HFF-Myc (cell line): ENCODE measurements at regions not wholly inside any gene's neighbourhood (a gene's known extent, or its start where the extent isn't known, plus 50 kb on each side); places are given as distances from the start of the nearest gene placed in this dataset.
A peak's percentile ranks its signal among the peaks of the same experiment; 100 is the strongest.

Experiments
- DNase-seq: peaks from one replicate; pipeline ENCODE4 v3.0.0-alpha.2; 2011; ENCODE audit warnings: low read depth; ENCODE audit errors: extremely low read depth
- H3K4me3 ChIP-seq: replicated peaks from 2 replicates; pipeline ENCODE4 v1.5.1; 2011; ENCODE audit warnings: low read depth, mild to moderate bottlenecking, control low read depth, low read length
- TF ChIP-seq, protein P1 (sequence below): IDR thresholded peaks from 2 replicates; pipeline ENCODE4 v1.5.1; 2012; ENCODE audit warnings: mild to moderate bottlenecking, low read depth, low read length, control low read depth; ENCODE audit errors: missing control alignments

DNA sequence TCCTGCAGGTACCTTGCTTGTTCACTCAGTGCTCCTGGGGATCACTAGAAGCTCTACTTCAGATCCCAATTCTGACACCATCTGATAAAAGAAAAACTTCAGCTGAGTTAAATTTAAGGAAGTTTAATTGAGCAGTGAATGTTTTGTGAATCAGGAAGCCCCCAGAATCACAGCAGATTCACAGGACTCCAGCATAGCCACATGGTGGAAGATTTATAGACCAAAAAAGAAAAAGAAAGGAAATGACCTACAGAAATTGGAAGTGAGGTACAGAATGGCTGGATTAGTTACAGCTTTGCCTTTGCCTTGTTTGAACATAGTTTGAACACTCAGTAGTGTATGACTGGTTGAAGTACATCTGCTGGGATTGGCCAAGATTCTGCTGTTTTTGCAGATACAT, 182.7 kb upstream of the SCN7A start:
- no peak overlapping the region for H3K4me3 ChIP-seq
- TF ChIP-seq, protein P1, sequence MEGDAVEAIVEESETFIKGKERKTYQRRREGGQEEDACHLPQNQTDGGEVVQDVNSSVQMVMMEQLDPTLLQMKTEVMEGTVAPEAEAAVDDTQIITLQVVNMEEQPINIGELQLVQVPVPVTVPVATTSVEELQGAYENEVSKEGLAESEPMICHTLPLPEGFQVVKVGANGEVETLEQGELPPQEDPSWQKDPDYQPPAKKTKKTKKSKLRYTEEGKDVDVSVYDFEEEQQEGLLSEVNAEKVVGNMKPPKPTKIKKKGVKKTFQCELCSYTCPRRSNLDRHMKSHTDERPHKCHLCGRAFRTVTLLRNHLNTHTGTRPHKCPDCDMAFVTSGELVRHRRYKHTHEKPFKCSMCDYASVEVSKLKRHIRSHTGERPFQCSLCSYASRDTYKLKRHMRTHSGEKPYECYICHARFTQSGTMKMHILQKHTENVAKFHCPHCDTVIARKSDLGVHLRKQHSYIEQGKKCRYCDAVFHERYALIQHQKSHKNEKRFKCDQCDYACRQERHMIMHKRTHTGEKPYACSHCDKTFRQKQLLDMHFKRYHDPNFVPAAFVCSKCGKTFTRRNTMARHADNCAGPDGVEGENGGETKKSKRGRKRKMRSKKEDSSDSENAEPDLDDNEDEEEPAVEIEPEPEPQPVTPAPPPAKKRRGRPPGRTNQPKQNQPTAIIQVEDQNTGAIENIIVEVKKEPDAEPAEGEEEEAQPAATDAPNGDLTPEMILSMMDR, result no peak
- no peak for DNase-seq

DNA sequence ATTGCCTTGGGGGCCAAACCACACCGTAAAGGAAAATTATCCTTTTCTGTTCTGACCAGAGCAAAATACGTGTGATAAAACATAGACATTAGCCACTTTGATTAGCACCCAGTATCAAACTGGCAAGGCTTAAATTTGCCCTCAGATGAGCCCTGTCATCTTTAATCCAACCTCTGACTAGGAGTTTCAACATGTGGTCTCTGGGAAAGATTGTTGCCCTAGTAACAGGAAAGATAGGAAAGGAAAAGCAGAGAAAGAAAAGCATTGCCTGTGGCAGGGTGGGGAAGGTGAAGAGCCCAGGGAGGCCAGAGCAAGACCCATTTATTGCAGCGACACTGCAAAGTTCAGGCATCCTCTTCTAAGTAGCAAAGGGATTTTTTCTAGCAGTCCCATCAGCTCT, 181.5 kb upstream of the SCN7A start:
- DNase-seq, result no peak
- no peak overlapping the region for H3K4me3 ChIP-seq
- TF ChIP-seq, protein P1, result no peak

DNA sequence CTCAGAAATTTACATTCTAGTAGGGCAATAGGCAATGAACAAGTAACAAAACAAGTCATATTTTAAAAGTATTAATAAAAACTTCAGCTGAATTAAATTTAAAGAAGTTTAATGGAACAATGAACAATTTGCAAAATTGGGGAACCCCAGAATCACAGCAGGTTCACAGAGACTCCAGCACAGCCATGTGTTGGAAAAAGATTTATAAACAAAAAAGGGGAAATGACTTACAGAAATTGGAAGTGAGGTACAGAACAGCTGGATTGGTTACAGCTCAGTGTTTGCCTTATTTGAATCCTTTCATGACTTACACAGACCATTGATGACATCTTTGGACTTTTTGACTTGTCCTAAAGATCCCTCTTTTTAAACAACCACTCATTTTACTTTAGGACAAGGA, 179.9 kb upstream of the SCN7A start:
- DNase-seq, result no peak
- TF ChIP-seq, protein P1, result no peak
- no peak overlapping the region for H3K4me3 ChIP-seq

DNA sequence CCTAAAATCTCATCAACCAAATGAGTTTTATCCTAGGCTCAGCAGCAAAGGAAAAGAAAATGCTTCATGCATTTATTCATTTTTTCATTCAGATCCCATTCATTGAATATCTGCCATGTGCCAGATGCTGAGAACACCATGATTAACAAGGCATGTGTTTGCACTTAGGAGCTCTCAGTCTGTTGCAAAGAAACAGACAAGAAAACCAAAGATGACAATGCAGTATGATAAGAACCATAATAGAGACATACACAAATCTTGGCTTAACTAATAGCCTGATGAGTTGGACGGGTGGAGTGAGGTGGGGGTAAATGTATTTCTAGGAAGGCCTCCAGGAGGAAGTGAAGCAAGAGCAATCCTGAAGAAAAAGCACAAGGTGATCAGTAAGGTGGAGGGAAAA, 177.8 kb upstream of the SCN7A start:
- no peak overlapping the region for H3K4me3 ChIP-seq
- peak; percentile 14 for DNase-seq
- TF ChIP-seq, protein P1, result no peak

DNA sequence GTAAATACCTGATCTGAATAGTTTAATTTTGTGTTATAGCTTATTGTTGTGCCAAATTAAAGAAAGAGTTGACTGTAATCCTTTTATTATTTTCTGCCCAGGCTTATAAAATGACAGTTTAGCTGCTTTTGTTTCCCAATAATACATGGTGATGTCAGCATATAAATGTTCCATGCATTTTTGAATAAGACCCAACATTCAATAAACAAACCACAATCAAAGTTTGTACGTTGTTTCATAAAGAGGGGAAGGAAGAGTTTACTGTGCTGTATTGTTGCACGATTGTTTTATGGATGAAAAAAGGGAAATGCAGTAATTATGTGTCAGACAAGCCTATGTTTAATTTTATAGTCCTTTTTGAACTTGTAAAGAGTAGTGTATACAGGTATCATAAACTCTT, 177.2 kb upstream of the SCN7A start:
- TF ChIP-seq, protein P1, result no peak
- H3K4me3 ChIP-seq, result no peak overlapping the region
- no peak for DNase-seq

DNA sequence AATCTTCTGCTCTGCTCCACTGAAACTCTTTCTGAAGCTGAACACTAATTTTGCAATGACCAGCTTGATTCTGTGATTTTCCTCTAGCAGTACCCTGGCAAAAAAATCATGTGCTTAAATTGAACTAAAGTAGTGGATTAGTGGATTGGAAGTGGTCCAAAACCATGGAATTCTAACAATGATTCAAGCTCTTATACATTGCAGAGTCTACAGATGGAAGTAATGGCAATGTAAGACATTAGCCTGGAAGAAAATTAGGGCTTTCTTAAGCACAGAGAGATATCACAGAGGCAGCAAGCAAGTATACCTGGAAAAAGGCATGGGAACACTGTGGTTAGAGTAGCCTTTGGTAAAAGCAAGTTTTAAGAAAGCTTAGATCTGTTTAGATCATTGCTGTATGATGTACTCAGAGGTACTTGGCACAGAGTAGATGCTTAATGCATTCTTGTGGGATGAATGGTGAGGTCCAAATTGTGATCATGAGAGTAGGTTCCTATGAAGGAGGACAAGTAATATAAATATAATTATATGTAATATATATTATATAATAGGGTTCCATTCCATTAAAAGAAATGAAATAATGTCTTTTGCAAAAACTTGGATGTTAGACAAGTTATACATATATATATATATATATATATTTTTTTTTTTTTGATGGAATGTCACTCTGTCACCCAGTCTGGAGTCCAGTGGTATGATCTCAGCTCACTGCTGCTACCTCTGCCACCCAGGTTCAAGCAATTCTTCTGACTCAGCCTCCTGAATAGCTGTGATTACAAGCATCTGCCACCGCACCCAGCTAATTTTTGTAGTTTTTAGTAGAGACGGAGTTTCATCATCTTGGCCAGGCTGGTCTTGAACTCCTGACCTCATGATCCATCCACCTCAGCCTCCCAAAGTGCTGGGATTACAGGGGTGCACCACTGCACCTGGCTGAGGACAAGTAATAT, 172.2 kb upstream of the SCN7A start:
- DNase-seq, result peak; percentile 44
- H3K4me3 ChIP-seq, result no peak overlapping the region
- TF ChIP-seq, protein P1, result no peak

DNA sequence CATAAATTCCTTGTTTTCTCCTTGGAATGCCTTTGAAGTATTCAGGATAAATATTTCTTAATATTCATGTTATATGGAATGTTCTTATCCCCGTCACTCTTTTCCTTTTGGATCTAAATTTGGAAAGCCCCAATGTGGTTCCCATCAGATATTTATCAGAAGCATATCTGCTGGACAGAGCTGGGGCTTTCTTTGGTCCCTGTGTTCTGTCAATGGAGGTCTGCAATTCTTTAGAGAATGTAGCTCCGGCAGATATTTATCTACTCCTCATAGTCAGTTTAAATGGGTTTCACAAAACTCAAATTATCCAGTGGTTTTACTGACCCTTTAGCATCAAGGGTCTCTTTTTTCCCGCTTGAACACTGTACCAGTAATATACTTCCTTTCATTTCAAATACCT, 167.8 kb upstream of the SCN7A start:
- no peak for DNase-seq
- TF ChIP-seq, protein P1, result no peak
- no peak overlapping the region for H3K4me3 ChIP-seq
